GM23338 (cell line): ENCODE measurements at regions not wholly inside any gene's neighbourhood (a gene's known extent, or its start where the extent isn't known, plus 50 kb on each side); places are given as distances from the start of the nearest gene placed in this dataset.

Source experiments
- ATAC-seq: fragments of 200-7000 bp; cut with Tn5 transposase; 3 replicates; pipeline ENCODE4 v1.9.1; 2020
- DNase-seq: peaks from one replicate; pipeline ENCODE4 v3.0.0-alpha.2; 2015; ENCODE audit warnings: low spot score
- H2AFZ ChIP-seq: fragments of 200-600 bp; sonication (generic); 2 replicates; pipeline ENCODE4 v1.8.0; 2016; ENCODE audit warnings: antibody characterized with exemption, mild to moderate bottlenecking, moderate library complexity
- H3F3A ChIP-seq: fragments of 200-600 bp; sonication (generic); replicated peaks from 2 replicates; pipeline ENCODE4 v1.8.0; 2017; ENCODE audit warnings: antibody characterized with exemption, mixed run types, low read depth
- H3K27ac ChIP-seq: fragments of 200-600 bp; sonication (generic); 2 replicates; pipeline ENCODE4 v1.6.1; 2016; ENCODE audit warnings: low read depth
- H3K27me3 ChIP-seq: fragments of 200-600 bp; sonication (generic); 2 replicates; pipeline ENCODE4 v1.8.0; 2016; ENCODE audit warnings: mild to moderate bottlenecking, mixed run types, moderate library complexity; ENCODE audit not compliant: insufficient read depth
- H3K36me3 ChIP-seq: fragments of 200-600 bp; sonication (generic); 2 replicates; pipeline ENCODE4 v1.8.0; 2016; ENCODE audit warnings: mild to moderate bottlenecking; ENCODE audit not compliant: insufficient read depth
- H3K4me1 ChIP-seq: fragments of 200-600 bp; sonication (generic); 2 replicates; pipeline ENCODE4 v1.8.0; 2016; ENCODE audit warnings: mild to moderate bottlenecking, moderate library complexity; ENCODE audit not compliant: insufficient read depth
- H3K4me2 ChIP-seq: fragments of 200-600 bp; sonication (generic); 2 replicates; pipeline ENCODE4 v1.7.1; 2017; ENCODE audit warnings: mixed run types
- H3K4me3 ChIP-seq: fragments of 200-600 bp; sonication (generic); 2 replicates; pipeline ENCODE4 v1.6.1; 2016; ENCODE audit warnings: mixed run types
- H3K79me2 ChIP-seq: fragments of 200-600 bp; sonication (generic); replicated peaks from 2 replicates; pipeline ENCODE4 v1.8.0; 2017; ENCODE audit warnings: mild to moderate bottlenecking; ENCODE audit not compliant: insufficient read depth
- H3K9me2 ChIP-seq: fragments of 200-600 bp; sonication (generic); 2 replicates; pipeline ENCODE4 v1.8.0; 2017; ENCODE audit not compliant: insufficient read depth
- H4K20me1 ChIP-seq: fragments of 200-600 bp; sonication (generic); replicated peaks from 2 replicates; pipeline ENCODE4 v1.8.0; 2017; ENCODE audit warnings: mild to moderate bottlenecking; ENCODE audit not compliant: insufficient read depth
- H3K27ac Mint-ChIP-seq: 2 replicates; pipeline ENCODE4 v1.8.0; 2020; ENCODE audit warnings: inconsistent platforms, mild to moderate bottlenecking, moderate library complexity, mixed read lengths
- H3K27me3 Mint-ChIP-seq: 3 replicates; pipeline ENCODE4 v1.8.0; 2022; ENCODE audit warnings: low read depth, mild to moderate bottlenecking, moderate library complexity, mixed read lengths, inconsistent platforms; ENCODE audit not compliant: insufficient read depth, poor library complexity
- H3K36me3 Mint-ChIP-seq: 3 replicates; pipeline ENCODE4 v1.8.0; 2021; ENCODE audit warnings: low read depth, mild to moderate bottlenecking, inconsistent platforms, moderate library complexity, mixed read lengths
- H3K4me1 Mint-ChIP-seq: 3 replicates; pipeline ENCODE4 v1.8.0; 2020; ENCODE audit warnings: mild to moderate bottlenecking, inconsistent platforms, mixed read lengths
- H3K4me3 Mint-ChIP-seq: 3 replicates; pipeline ENCODE4 v1.8.0; 2021; ENCODE audit warnings: moderate library complexity, mild to moderate bottlenecking, inconsistent platforms, mixed read lengths
- H3K9me3 Mint-ChIP-seq: 3 replicates; pipeline ENCODE4 v1.8.0; 2020; ENCODE audit warnings: moderate library complexity, mild to moderate bottlenecking, inconsistent platforms, mixed read lengths
- CREB1 ChIP-seq: fragments of 250-450 bp; sonication (Bioruptor Pico); IDR thresholded peaks from 2 replicates; pipeline ENCODE4 v1.5.0; 2020; ENCODE audit warnings: low read depth, mild to moderate bottlenecking, moderate library complexity
- CTCF ChIP-seq, 2 experiments: fragments of 200-600 bp in 1 of 2; sonication (generic) in 1 of 2; conservative IDR thresholded peaks; 2 replicates each; pipeline versions ENCODE4 v1.5.1 to v1.6.1; 2016 to 2017; ENCODE audit warnings: antibody characterized with exemption in 2 of 2, low read depth in 2 of 2, mild to moderate bottlenecking in 2 of 2, moderate library complexity in 1 of 2
- EZH2 ChIP-seq: fragments of 200-600 bp; sonication (generic); IDR thresholded peaks from one replicate; pipeline ENCODE4 v1.8.0; 2017; ENCODE audit warnings: antibody characterized with exemption, mild to moderate bottlenecking, low read depth; ENCODE audit not compliant: unreplicated experiment
- EZH2phosphoT487 ChIP-seq: fragments of 200-600 bp; sonication (generic); IDR thresholded peaks from one replicate; pipeline ENCODE4 v1.8.1; 2018; ENCODE audit warnings: antibody characterized with exemption; ENCODE audit not compliant: unreplicated experiment
- JUNB ChIP-seq: IDR thresholded peaks from one replicate; pipeline ENCODE4 v1.6.1; 2016; ENCODE audit warnings: antibody characterized with exemption; ENCODE audit not compliant: unreplicated experiment
- NANOG ChIP-seq: IDR thresholded peaks from 2 replicates; pipeline ENCODE4 v1.6.1; 2016; ENCODE audit warnings: antibody characterized with exemption, borderline replicate concordance
- POLR2AphosphoS5 ChIP-seq: IDR thresholded peaks from 2 replicates; pipeline ENCODE4 v1.6.1; 2016; ENCODE audit warnings: antibody characterized with exemption, low read depth
- REST ChIP-seq: IDR thresholded peaks from one replicate; pipeline ENCODE4 v1.6.1; 2018; ENCODE audit warnings: antibody characterized with exemption; ENCODE audit not compliant: unreplicated experiment
- STAT1 ChIP-seq: IDR thresholded peaks from one replicate; pipeline ENCODE4 v1.6.1; 2016; ENCODE audit warnings: antibody characterized with exemption; ENCODE audit not compliant: unreplicated experiment
- ZNF114 ChIP-seq: fragments of 250-450 bp; sonication (Bioruptor Pico); IDR thresholded peaks from 2 replicates; pipeline ENCODE4 v1.5.0; 2020; ENCODE audit warnings: mild to moderate bottlenecking, moderate library complexity
- ZNF331 ChIP-seq: fragments of 250-450 bp; sonication (Bioruptor Pico); IDR thresholded peaks from 2 replicates; pipeline ENCODE4 v1.5.0; 2020; ENCODE audit warnings: low read depth, mild to moderate bottlenecking, moderate library complexity
- TF ChIP-seq, protein P1 (sequence below): fragments of 250-450 bp; sonication (Bioruptor Pico); IDR thresholded peaks from 2 replicates; pipeline ENCODE4 v1.5.0; 2020; ENCODE audit warnings: mild to moderate bottlenecking, moderate library complexity

- TF ChIP-seq CTCF (conservative IDR thresholded peaks at IDR 0.05; ENCODE audit: low read depth in 2 of 2) (no peak), EZH2 (no peak), ZNF331 (CRISPR knock-in tag) (no peak), CREB1 (CRISPR knock-in tag) (no peak), POLR2AphosphoS5 (no peak)
Measured at GRCh38 chr6:102300350-102300749, 906.8 kb downstream of the GRIK2 start (continued).

DNA sequence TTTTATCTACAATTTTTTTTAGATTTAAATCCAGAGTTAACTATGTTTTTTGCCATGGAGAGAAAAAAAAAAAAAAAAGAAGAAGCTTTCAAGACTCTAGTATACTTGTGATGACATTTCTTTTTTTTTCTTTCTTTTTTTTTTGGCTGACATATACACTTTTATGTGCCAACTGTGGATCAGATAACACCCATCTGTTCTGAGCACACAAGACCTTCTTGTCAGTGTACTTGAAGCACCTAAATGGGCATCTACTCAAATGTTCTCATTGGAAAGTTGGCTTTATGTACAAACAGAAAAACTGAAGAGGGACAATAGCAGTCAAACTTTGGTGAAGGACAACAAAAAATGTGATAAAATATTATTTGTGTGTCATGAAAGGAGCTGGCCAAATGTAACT, 904.5 kb downstream of the GRIK2 start:
- H4K20me1 ChIP-seq: no peaks in the 10 kb centered on the region
- Mint-ChIP-seq H3K4me1 (no peaks in the 10 kb centered on the region; the same call in 2 of the 3 replicates), H3K9me3 (peaks cover 15% of the 10 kb centered on the region), H3K27ac (no peak overlapping the region), H3K27me3 (peaks cover under 1% of the 10 kb centered on the region), H3K4me3 (no peak overlapping the region), H3K36me3 (peaks cover 11% of the 10 kb centered on the region)
- ATAC-seq (no peak), DNase-seq (no peak)
- no peak overlapping the region for H3K4me3 ChIP-seq
- no peaks in the 10 kb centered on the region for H3K27me3 ChIP-seq
- H3K9me2 ChIP-seq: peaks cover 23% of the 10 kb centered on the region
- no peak for TF ChIP-seq CREB1 (CRISPR knock-in tag)
- TF ChIP-seq, protein P1, sequence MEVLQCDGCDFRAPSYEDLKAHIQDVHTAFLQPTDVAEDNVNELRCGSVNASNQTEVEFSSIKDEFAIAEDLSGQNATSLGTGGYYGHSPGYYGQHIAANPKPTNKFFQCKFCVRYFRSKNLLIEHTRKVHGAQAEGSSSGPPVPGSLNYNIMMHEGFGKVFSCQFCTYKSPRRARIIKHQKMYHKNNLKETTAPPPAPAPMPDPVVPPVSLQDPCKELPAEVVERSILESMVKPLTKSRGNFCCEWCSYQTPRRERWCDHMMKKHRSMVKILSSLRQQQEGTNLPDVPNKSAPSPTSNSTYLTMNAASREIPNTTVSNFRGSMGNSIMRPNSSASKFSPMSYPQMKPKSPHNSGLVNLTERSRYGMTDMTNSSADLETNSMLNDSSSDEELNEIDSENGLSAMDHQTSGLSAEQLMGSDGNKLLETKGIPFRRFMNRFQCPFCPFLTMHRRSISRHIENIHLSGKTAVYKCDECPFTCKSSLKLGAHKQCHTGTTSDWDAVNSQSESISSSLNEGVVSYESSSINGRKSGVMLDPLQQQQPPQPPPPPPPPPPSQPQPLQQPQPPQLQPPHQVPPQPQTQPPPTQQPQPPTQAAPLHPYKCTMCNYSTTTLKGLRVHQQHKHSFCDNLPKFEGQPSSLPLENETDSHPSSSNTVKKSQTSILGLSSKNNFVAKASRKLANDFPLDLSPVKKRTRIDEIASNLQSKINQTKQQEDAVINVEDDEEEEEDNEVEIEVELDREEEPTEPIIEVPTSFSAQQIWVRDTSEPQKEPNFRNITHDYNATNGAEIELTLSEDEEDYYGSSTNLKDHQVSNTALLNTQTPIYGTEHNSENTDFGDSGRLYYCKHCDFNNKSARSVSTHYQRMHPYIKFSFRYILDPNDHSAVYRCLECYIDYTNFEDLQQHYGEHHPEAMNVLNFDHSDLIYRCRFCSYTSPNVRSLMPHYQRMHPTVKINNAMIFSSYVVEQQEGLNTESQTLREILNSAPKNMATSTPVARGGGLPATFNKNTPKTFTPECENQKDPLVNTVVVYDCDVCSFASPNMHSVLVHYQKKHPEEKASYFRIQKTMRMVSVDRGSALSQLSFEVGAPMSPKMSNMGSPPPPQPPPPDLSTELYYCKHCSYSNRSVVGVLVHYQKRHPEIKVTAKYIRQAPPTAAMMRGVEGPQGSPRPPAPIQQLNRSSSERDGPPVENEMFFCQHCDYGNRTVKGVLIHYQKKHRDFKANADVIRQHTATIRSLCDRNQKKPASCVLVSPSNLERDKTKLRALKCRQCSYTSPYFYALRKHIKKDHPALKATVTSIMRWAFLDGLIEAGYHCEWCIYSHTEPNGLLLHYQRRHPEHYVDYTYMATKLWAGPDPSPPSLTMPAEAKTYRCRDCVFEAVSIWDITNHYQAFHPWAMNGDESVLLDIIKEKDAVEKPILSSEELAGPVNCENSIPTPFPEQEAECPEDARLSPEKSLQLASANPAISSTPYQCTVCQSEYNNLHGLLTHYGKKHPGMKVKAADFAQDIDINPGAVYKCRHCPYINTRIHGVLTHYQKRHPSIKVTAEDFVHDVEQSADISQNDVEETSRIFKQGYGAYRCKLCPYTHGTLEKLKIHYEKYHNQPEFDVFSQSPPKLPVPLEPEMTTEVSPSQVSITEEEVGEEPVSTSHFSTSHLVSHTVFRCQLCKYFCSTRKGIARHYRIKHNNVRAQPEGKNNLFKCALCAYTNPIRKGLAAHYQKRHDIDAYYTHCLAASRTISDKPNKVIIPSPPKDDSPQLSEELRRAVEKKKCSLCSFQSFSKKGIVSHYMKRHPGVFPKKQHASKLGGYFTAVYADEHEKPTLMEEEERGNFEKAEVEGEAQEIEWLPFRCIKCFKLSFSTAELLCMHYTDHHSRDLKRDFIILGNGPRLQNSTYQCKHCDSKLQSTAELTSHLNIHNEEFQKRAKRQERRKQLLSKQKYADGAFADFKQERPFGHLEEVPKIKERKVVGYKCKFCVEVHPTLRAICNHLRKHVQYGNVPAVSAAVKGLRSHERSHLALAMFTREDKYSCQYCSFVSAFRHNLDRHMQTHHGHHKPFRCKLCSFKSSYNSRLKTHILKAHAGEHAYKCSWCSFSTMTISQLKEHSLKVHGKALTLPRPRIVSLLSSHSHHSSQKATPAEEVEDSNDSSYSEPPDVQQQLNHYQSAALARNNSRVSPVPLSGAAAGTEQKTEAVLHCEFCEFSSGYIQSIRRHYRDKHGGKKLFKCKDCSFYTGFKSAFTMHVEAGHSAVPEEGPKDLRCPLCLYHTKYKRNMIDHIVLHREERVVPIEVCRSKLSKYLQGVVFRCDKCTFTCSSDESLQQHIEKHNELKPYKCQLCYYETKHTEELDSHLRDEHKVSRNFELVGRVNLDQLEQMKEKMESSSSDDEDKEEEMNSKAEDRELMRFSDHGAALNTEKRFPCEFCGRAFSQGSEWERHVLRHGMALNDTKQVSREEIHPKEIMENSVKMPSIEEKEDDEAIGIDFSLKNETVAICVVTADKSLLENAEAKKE: no peak
- no peak for TF ChIP-seq STAT1
- no peak for TF ChIP-seq ZNF114 (CRISPR knock-in tag)
- TF ChIP-seq JUNB: no peak
- no peak for TF ChIP-seq CTCF (conservative IDR thresholded peaks at IDR 0.05; ENCODE audit: low read depth in 2 of 2)
- no peak for TF ChIP-seq REST
- no peak for TF ChIP-seq EZH2phosphoT487
- TF ChIP-seq NANOG: no peak
- H3K4me1 ChIP-seq: no peaks in the 10 kb centered on the region
- H3K79me2 ChIP-seq: no peaks in the 10 kb centered on the region
- no peak overlapping the region for H3K4me2 ChIP-seq
- no peaks in the 10 kb centered on the region for H3F3A ChIP-seq
- H2AFZ ChIP-seq: no peak overlapping the region
- H3K27ac ChIP-seq: no peak overlapping the region
- no peaks in the 10 kb centered on the region for H3K36me3 ChIP-seq
